H1 (cell line): ENCODE measurements at regions not wholly inside any gene's neighbourhood (a gene's known extent, or its start where the extent isn't known, plus 50 kb on each side); places are given as distances from the start of the nearest gene placed in this dataset.

Experiments
- CTCF ChIA-PET: fragments of 300-600 bp; sonication (Branson Sonifier 250); formaldehyde crosslinking; loops from one replicate; lab custom pipeline; 2021; ENCODE audit not compliant: partially characterized antibody; lab: Charles Lee
- POLR2A ChIA-PET: fragments of 300-600 bp; sonication (Branson Sonifier 250); formaldehyde crosslinking; loops from one replicate; lab custom pipeline; 2021; ENCODE audit warnings: inconsistent platforms; ENCODE audit not compliant: partially characterized antibody; lab: Charles Lee
- DNase-seq, 2 experiments: peaks; one replicate each; pipeline versions ENCODE4 v3.0.0 to v3.0.0-alpha.2; 2010 to 2022; ENCODE audit warnings: low spot score in 2 of 2, low read depth in 1 of 2, mixed read lengths in 1 of 2
- FAIRE-seq: peaks from 2 replicates; lab custom pipeline; 2011; peaks lifted over from hg19 to GRCh38; lab: Jason Lieb, UNC
- H2AFZ ChIP-seq: 2 replicates; pipeline ENCODE4 v1.8.1; 2012; ENCODE audit warnings: low read length, inconsistent platforms
- H2AK5ac ChIP-seq: 2 replicates; pipeline ENCODE4 v1.6.1; 2013; ENCODE audit warnings: low read depth, low read length
- H2BK120ac ChIP-seq: replicated peaks from 2 replicates; pipeline ENCODE3; 2013; ENCODE audit warnings: low read depth, low read length, inconsistent platforms
- H2BK12ac ChIP-seq: 2 replicates; pipeline ENCODE4 v1.6.1; 2013; ENCODE audit warnings: low read depth, low read length
- H2BK15ac ChIP-seq: 2 replicates; pipeline ENCODE4 v1.6.1; 2013; ENCODE audit warnings: low read length
- H2BK20ac ChIP-seq: 2 replicates; pipeline ENCODE4 v1.6.1; 2013; ENCODE audit warnings: low read length
- H2BK5ac ChIP-seq: 2 replicates; pipeline ENCODE4 v1.6.1; 2013; ENCODE audit warnings: low read depth, low read length
- H3K14ac ChIP-seq: 2 replicates; pipeline ENCODE4 v1.6.1; 2013; ENCODE audit warnings: inconsistent platforms; ENCODE audit not compliant: insufficient read length
- H3K18ac ChIP-seq: 2 replicates; pipeline ENCODE4 v1.6.1; 2013; ENCODE audit warnings: low read length; ENCODE audit errors: extremely low read depth
- H3K23ac ChIP-seq: 2 replicates; pipeline ENCODE4 v1.6.1; 2013; ENCODE audit warnings: inconsistent platforms; ENCODE audit not compliant: insufficient read length
- H3K23me2 ChIP-seq: 2 replicates; pipeline ENCODE4 v1.6.1; 2013; ENCODE audit warnings: low read depth, low read length
- H3K27ac ChIP-seq: 2 replicates; pipeline ENCODE4 v1.6.1; 2011; ENCODE audit warnings: low read depth, low read length, inconsistent platforms
- H3K27me3 ChIP-seq, 4 experiments: replicated peaks in 1 of 4; 1 replicate in 1 of 4; 2 replicates in 3 of 4; pipeline versions ENCODE4 v1.6.1 to v1.8.1; 2011 to 2013; ENCODE audit warnings: low read length in 3 of 4, mild to moderate bottlenecking in 3 of 4, inconsistent platforms in 2 of 4, mixed read lengths in 2 of 4, moderate library complexity in 1 of 4; ENCODE audit not compliant: control insufficient read depth in 3 of 4, insufficient read depth in 3 of 4; ENCODE audit errors: extremely low read depth in 1 of 4
- H3K36me3 ChIP-seq, 4 experiments: 2 replicates each; pipeline versions ENCODE4 v1.6.1 to v1.8.1; 2011 to 2013; ENCODE audit warnings: mild to moderate bottlenecking in 4 of 4, low read length in 3 of 4, moderate library complexity in 2 of 4, control low read depth in 1 of 4, inconsistent platforms in 1 of 4; ENCODE audit not compliant: insufficient read depth in 4 of 4, control insufficient read depth in 2 of 4
- H3K4ac ChIP-seq: replicated peaks from 2 replicates; pipeline ENCODE3; 2013; ENCODE audit warnings: low read length, low read depth, mixed read lengths, inconsistent platforms; ENCODE audit not compliant: insufficient read length
- H3K4me1 ChIP-seq, 4 experiments: replicated peaks in 1 of 4; 1 replicate in 1 of 4; 2 replicates in 3 of 4; pipeline versions ENCODE4 v1.6.1 to v1.8.1; 2011 to 2013; ENCODE audit warnings: low read length in 3 of 4, inconsistent platforms in 2 of 4, mixed read lengths in 1 of 4; ENCODE audit not compliant: insufficient read depth in 4 of 4, control insufficient read depth in 3 of 4
- H3K4me2 ChIP-seq, 2 experiments: 2 replicates each; pipeline versions ENCODE4 v1.6.1 to v1.8.1; 2011 to 2013; ENCODE audit warnings: low read depth in 2 of 2, low read length in 2 of 2, control low read depth in 1 of 2, inconsistent platforms in 1 of 2, mild to moderate bottlenecking in 1 of 2; ENCODE audit not compliant: insufficient read depth in 1 of 2
- H3K4me3 ChIP-seq, 4 experiments: fragments of 200-600, 300-600 bp in 1 of 4; sonication (generic), shearing (Covaris generic), sonication (Bioruptor Twin) in 1 of 4; 2 replicates each; pipeline versions ENCODE4 v1.5.1 to v1.8.1; 2011 to 2016; ENCODE audit warnings: low read length in 4 of 4, low read depth in 3 of 4, control low read depth in 2 of 4, inconsistent platforms in 2 of 4, mild to moderate bottlenecking in 2 of 4, mixed read lengths in 1 of 4, moderate library complexity in 1 of 4; ENCODE audit not compliant: insufficient read depth in 2 of 4; ENCODE audit errors: extremely low read depth in 1 of 4
- H3K56ac ChIP-seq: replicated peaks from 2 replicates; pipeline ENCODE3; 2013; ENCODE audit warnings: low read depth, mild to moderate bottlenecking, mixed read lengths, low read length, inconsistent platforms; ENCODE audit not compliant: insufficient read length
- H3K79me1 ChIP-seq: 2 replicates; pipeline ENCODE4 v1.6.1; 2013; ENCODE audit warnings: low read depth, low read length, control low read depth
- H3K79me2 ChIP-seq, 2 experiments: 2 replicates each; pipeline versions ENCODE4 v1.6.1 to v1.8.1; 2012 to 2013; ENCODE audit warnings: low read length in 2 of 2, mild to moderate bottlenecking in 2 of 2, inconsistent platforms in 1 of 2; ENCODE audit not compliant: insufficient read depth in 2 of 2, control insufficient read depth in 1 of 2
- H3K9ac ChIP-seq, 4 experiments: replicated peaks in 1 of 4; 1 replicate in 1 of 4; 2 replicates in 3 of 4; pipeline versions ENCODE4 v1.6.1 to v1.8.1; 2011 to 2013; ENCODE audit warnings: low read depth in 3 of 4, low read length in 3 of 4, control low read depth in 2 of 4, mild to moderate bottlenecking in 2 of 4, moderate library complexity in 2 of 4, inconsistent platforms in 1 of 4; ENCODE audit errors: extremely low read depth in 1 of 4
- H3K9me3 ChIP-seq, 2 experiments: 2 replicates each; pipeline versions ENCODE4 v1.6.1 to v1.8.1; 2012 to 2013; ENCODE audit warnings: mild to moderate bottlenecking in 2 of 2, moderate library complexity in 2 of 2, control low read depth in 1 of 2, inconsistent platforms in 1 of 2, low read depth in 1 of 2, low read length in 1 of 2, mixed read lengths in 1 of 2; ENCODE audit not compliant: insufficient read depth in 2 of 2
- H4K20me1 ChIP-seq, 2 experiments: replicated peaks in 1 of 2; 2 replicates each; pipeline versions ENCODE3 to v1.8.1; 2011 to 2013; ENCODE audit warnings: inconsistent platforms in 2 of 2, low read length in 2 of 2, mild to moderate bottlenecking in 1 of 2; ENCODE audit not compliant: insufficient read depth in 2 of 2, control insufficient read depth in 1 of 2
- H4K5ac ChIP-seq: 2 replicates; pipeline ENCODE4 v1.6.1; 2013; ENCODE audit warnings: low read length, low read depth, mixed read lengths, inconsistent platforms; ENCODE audit not compliant: insufficient read length
- H4K8ac ChIP-seq: 2 replicates; pipeline ENCODE4 v1.8.0; 2013; ENCODE audit warnings: mild to moderate bottlenecking, moderate library complexity, low read length, inconsistent platforms; ENCODE audit not compliant: insufficient read depth; ENCODE audit errors: extremely low read depth
- H4K91ac ChIP-seq: replicated peaks from 2 replicates; pipeline ENCODE3; 2013; ENCODE audit warnings: low read length, mixed read lengths, inconsistent platforms; ENCODE audit not compliant: insufficient read length
- ASH2L ChIP-seq: fragments of 200-600, 300-600 bp; sonication (generic); IDR thresholded peaks from one replicate; pipeline ENCODE4 v1.7.1; 2017; ENCODE audit warnings: low read length
- CTCF ChIP-seq, 3 experiments: IDR thresholded peaks; 1 replicate in 2 of 3; 2 replicates in 1 of 3; pipeline versions ENCODE4 v1.5.1 to v1.6.1; 2011; ENCODE audit warnings: low read length in 3 of 3, mild to moderate bottlenecking in 3 of 3, inconsistent platforms in 2 of 3, low read depth in 1 of 3, moderate library complexity in 1 of 3; ENCODE audit not compliant: insufficient read depth in 1 of 3; ENCODE audit errors: control extremely low read depth in 1 of 3
- KDM4A ChIP-seq: IDR thresholded peaks from one replicate; pipeline ENCODE4 v1.7.1; 2012; ENCODE audit warnings: low read depth, mild to moderate bottlenecking, moderate library complexity, low read length, inconsistent platforms; ENCODE audit not compliant: severe bottlenecking
- RAD21 ChIP-seq, 2 experiments: IDR thresholded peaks in 1 of 2; conservative IDR thresholded peaks in 1 of 2; 2 replicates each; pipeline ENCODE4 v1.6.1; 2011; ENCODE audit warnings: low read depth in 2 of 2, low read length in 2 of 2, improper control_type of control experiment in 1 of 2, inconsistent platforms in 1 of 2, mild to moderate bottlenecking in 1 of 2, moderate library complexity in 1 of 2
- TCF12 ChIP-seq: IDR thresholded peaks from 2 replicates; pipeline ENCODE4 v1.6.1; 2011; ENCODE audit warnings: low read depth, mild to moderate bottlenecking, low read length
- WGBS, 2 experiments: shearing (Covaris generic) in 1 of 2; methylation state at CpG; one replicate each; pipeline versions ENCODE4 v1.1.6 to v1.1.7; 2013 to 2015; ENCODE audit warnings: low lambda C conversion rate in 2 of 2, mixed read lengths in 2 of 2, inconsistent platforms in 1 of 2, low coverage in 1 of 2, missing lambda C conversion rate in 1 of 2; ENCODE audit not compliant: insufficient replicate concordance in 2 of 2, insufficient coverage in 1 of 2, insufficient read length in 1 of 2; ENCODE audit errors: extremely low coverage in 1 of 2, missing lambda C conversion rate in 1 of 2; 5-methylcytosine and 5-hydroxymethylcytosine counted together

GRCh38 chr2:67854798-67855197, 208.0 kb downstream of the C1D start:
- H3K14ac ChIP-seq = no peak overlapping the region
- H3K27me3 ChIP-seq = peaks cover 0 to 2% (median 0%) of the 10 kb centered on the region in 4 experiments; a peak in 1 of 7 replicates
- no peak overlapping the region for H2BK12ac ChIP-seq
- H3K18ac ChIP-seq = no peak overlapping the region
- no peak overlapping the region for H2BK20ac ChIP-seq
- H3K23me2 ChIP-seq = no peaks in the 10 kb centered on the region
- H3K9ac ChIP-seq = no peak overlapping the region
- H3K4me1 ChIP-seq = no peaks in the 10 kb centered on the region
- no peak overlapping the region for H3K4me2 ChIP-seq
- H2BK5ac ChIP-seq = no peak overlapping the region
- POLR2A ChIA-PET = interaction anchor here (1.3 kb wide), 1 partner anchor 10 kb away, joined by 3 read pairs; no protein-coding TSS in a partner anchor
- peak in 2 of 3 experiments; percentile 50 to 54; a peak in 3 of 4 replicates for TF ChIP-seq CTCF (IDR thresholded peaks at IDR 0.05; ENCODE audit: control extremely low read depth in 1 of 3, insufficient read depth in 1 of 3, low read depth in 1 of 3, low read length in 3 of 3)
- no peak for TF ChIP-seq KDM4A
- no peak for TF ChIP-seq ASH2L
- peak in 1 of 2 experiments; percentile 34; a peak in 2 of 4 replicates for TF ChIP-seq RAD21 (IDR thresholded peaks at IDR 0.05 in 1 of 2, conservative IDR thresholded peaks at IDR 0.05 in 1 of 2; ENCODE audit: low read depth in 2 of 2, low read length in 2 of 2)
- no peak for TF ChIP-seq TCF12
- TF ChIP-seq, all 59 proteins: peak for 2
- Histone ChIP-seq H3K4ac (no peak overlapping the region), H2AFZ (no peak overlapping the region), H3K36me3 (no peaks in the 10 kb centered on the region), H3K23ac (no peak overlapping the region), H3K79me2 (no peaks in the 10 kb centered on the region), H4K8ac (no peak overlapping the region), H3K27ac (no peak overlapping the region), H4K91ac (no peak overlapping the region), H4K5ac (no peak overlapping the region), H3K9me3 (no peaks in the 10 kb centered on the region), H3K79me1 (no peaks in the 10 kb centered on the region), H3K56ac (no peak overlapping the region), H2AK5ac (no peak overlapping the region), H2BK120ac (no peak overlapping the region), H2BK15ac (no peak overlapping the region), H3K4me3 (no peak overlapping the region), H4K20me1 (no peaks in the 10 kb centered on the region)
- DNase-seq (peak in 1 of 2 experiments; percentile 50), FAIRE-seq (no peak)
- CTCF ChIA-PET = interaction anchor here (0.8 to 4.9 kb wide), 11 partner anchors 8 to 176 kb away, joined by 4 to 23 read pairs (median 5); no protein-coding TSS in a partner anchor
- 71% methylated on average over 1 of the region's 1 CpG; no CpG with 5 or more reads in 1 of the 2 experiments for WGBS, 2 experiments
